Muscle layer of duodenum (tissue), 2 donors: ENCODE measurements at regions not wholly inside any gene's neighbourhood (a gene's known extent, or its start where the extent isn't known, plus 50 kb on each side); places are given as distances from the start of the nearest gene placed in this dataset.
"Not testable (repeated sequence)": the region's sequence is repeated elsewhere in the genome, so short reads cannot be mapped to it uniquely, and the experiment has no call there.

Source experiments
- H3K27ac ChIP-seq: one replicate; pipeline ENCODE4 v1.7.0; 2013; ENCODE audit warnings: mild to moderate bottlenecking, low read length
- H3K27me3 ChIP-seq: one replicate; pipeline ENCODE4 v1.7.0; 2013; ENCODE audit warnings: low read depth, mild to moderate bottlenecking, control low read depth, low read length
- H3K36me3 ChIP-seq, 2 donors: one replicate each; pipeline ENCODE4 v1.7.0; 2013; ENCODE audit warnings: low read length in 2 of 2, control low read depth in 1 of 2, mild to moderate bottlenecking in 1 of 2; ENCODE audit not compliant: insufficient read depth in 2 of 2, control insufficient read depth in 1 of 2
- H3K4me1 ChIP-seq, 2 donors: one replicate each; pipeline ENCODE4 v1.7.0; 2013; ENCODE audit warnings: low read length in 2 of 2, mild to moderate bottlenecking in 2 of 2, control low read depth in 1 of 2, moderate library complexity in 1 of 2; ENCODE audit not compliant: insufficient read depth in 2 of 2, control insufficient read depth in 1 of 2
- H3K4me3 ChIP-seq, 2 donors: one replicate each; pipeline ENCODE4 v1.7.0; 2013; ENCODE audit warnings: low read length in 2 of 2, low read depth in 1 of 2, mild to moderate bottlenecking in 1 of 2
- H3K9me3 ChIP-seq, 2 donors: one replicate each; pipeline ENCODE4 v1.7.0; 2013; ENCODE audit warnings: low read length in 2 of 2, control low read depth in 1 of 2, mild to moderate bottlenecking in 1 of 2; ENCODE audit not compliant: control insufficient read depth in 1 of 2
- donor health status: healthy.

- Histone ChIP-seq H3K9me3 (no peaks in the 10 kb centered on the region), H3K27ac (no peak overlapping the region), H3K4me1 (no peaks in the 10 kb centered on the region), H3K27me3 (no peaks in the 10 kb centered on the region), H3K36me3 (no peaks in the 10 kb centered on the region), H3K4me3 (no peak overlapping the region)
These were observed 342.6 kb upstream of the COL8A1 start for GRCh38 chr3:99295836-99296235.

- not testable (repeated sequence) for H3K4me1 ChIP-seq, H3K4me3 ChIP-seq, H3K36me3 ChIP-seq, H3K27me3 ChIP-seq, H3K27ac ChIP-seq, H3K9me3 ChIP-seq
These were observed 344.3 kb upstream of the COL8A1 start for GRCh38 chr3:99294092-99294491.

GRCh38 chr3:99287876-99288275 lies 350.5 kb upstream of the COL8A1 start:
- Histone ChIP-seq H3K4me1 (no peaks in the 10 kb centered on the region), H3K27ac (no peak overlapping the region), H3K4me3 (no peak overlapping the region), H3K27me3 (no peaks in the 10 kb centered on the region), H3K36me3 (no peaks in the 10 kb centered on the region), H3K9me3 (no peaks in the 10 kb centered on the region)

GRCh38 chr3:99286266-99286845 lies 352.0 kb upstream of the COL8A1 start:
- Histone ChIP-seq H3K27ac (no peak overlapping the region), H3K36me3 (no peaks in the 10 kb centered on the region), H3K4me1 (no peaks in the 10 kb centered on the region), H3K9me3 (no peaks in the 10 kb centered on the region), H3K27me3 (no peaks in the 10 kb centered on the region), H3K4me3 (no peak overlapping the region)

GRCh38 chr3:99269606-99270351 lies 368.3 kb upstream of the DCBLD2 start:
- H3K27me3 ChIP-seq: no peaks in the 10 kb centered on the region
- no peaks in the 10 kb centered on the region for H3K9me3 ChIP-seq
- H3K4me3 ChIP-seq: no peak overlapping the region
- H3K4me1 ChIP-seq: no peaks in the 10 kb centered on the region
- H3K27ac ChIP-seq: no peak overlapping the region
- H3K36me3 ChIP-seq: no peaks in the 10 kb centered on the region

- Histone ChIP-seq H3K9me3 (no peaks in the 10 kb centered on the region), H3K27ac (no peak overlapping the region), H3K4me3 (no peak overlapping the region), H3K36me3 (no peaks in the 10 kb centered on the region), H3K27me3 (no peaks in the 10 kb centered on the region), H3K4me1 (no peaks in the 10 kb centered on the region)
These were observed 355.3 kb upstream of the DCBLD2 start for GRCh38 chr3:99256788-99257187.

- Histone ChIP-seq H3K4me1 (no peaks in the 10 kb centered on the region), H3K4me3 (no peak overlapping the region), H3K27me3 (no peaks in the 10 kb centered on the region), H3K36me3 (no peaks in the 10 kb centered on the region), H3K9me3 (no peaks in the 10 kb centered on the region), H3K27ac (no peak overlapping the region)
These were observed 352.5 kb upstream of the DCBLD2 start for GRCh38 chr3:99253963-99254355.

- no peaks in the 10 kb centered on the region for H3K4me1 ChIP-seq
- H3K27ac ChIP-seq: no peak overlapping the region
- no peaks in the 10 kb centered on the region for H3K36me3 ChIP-seq
- no peaks in the 10 kb centered on the region for H3K27me3 ChIP-seq
- H3K4me3 ChIP-seq: no peak overlapping the region
- no peaks in the 10 kb centered on the region for H3K9me3 ChIP-seq
These were observed 349.4 kb upstream of the DCBLD2 start for GRCh38 chr3:99250821-99251355.

GRCh38 chr3:99250272-99250671 lies 348.8 kb upstream of the DCBLD2 start:
- Histone ChIP-seq H3K27me3 (no peaks in the 10 kb centered on the region), H3K4me1 (no peaks in the 10 kb centered on the region), H3K4me3 (no peak overlapping the region), H3K9me3 (no peaks in the 10 kb centered on the region), H3K36me3 (no peaks in the 10 kb centered on the region), H3K27ac (no peak overlapping the region)

- Histone ChIP-seq H3K27me3 (no peaks in the 10 kb centered on the region), H3K9me3 (no peaks in the 10 kb centered on the region), H3K4me1 (no peaks in the 10 kb centered on the region), H3K36me3 (no peaks in the 10 kb centered on the region), H3K27ac (no peak overlapping the region), H3K4me3 (no peak overlapping the region)
These were observed 348.1 kb upstream of the DCBLD2 start for GRCh38 chr3:99249627-99250026.

- Histone ChIP-seq H3K4me1 (no peaks in the 10 kb centered on the region), H3K9me3 (no peaks in the 10 kb centered on the region), H3K4me3 (no peak overlapping the region), H3K27me3 (no peaks in the 10 kb centered on the region), H3K36me3 (no peaks in the 10 kb centered on the region), H3K27ac (no peak overlapping the region)
These were observed 347.4 kb upstream of the DCBLD2 start for GRCh38 chr3:99248913-99249312.

- Histone ChIP-seq H3K27me3 (no peaks in the 10 kb centered on the region), H3K36me3 (no peaks in the 10 kb centered on the region), H3K9me3 (no peaks in the 10 kb centered on the region), H3K4me1 (no peaks in the 10 kb centered on the region), H3K4me3 (no peak overlapping the region), H3K27ac (no peak overlapping the region)
These were observed 346.6 kb upstream of the DCBLD2 start for GRCh38 chr3:99248130-99248529.
